GM12874 (cell line): ENCODE measurements at regions not wholly inside any gene's neighbourhood (a gene's known extent, or its start where the extent isn't known, plus 50 kb on each side); places are given as distances from the start of the nearest gene placed in this dataset.

ENCODE experiments used
- CTCF ChIP-seq: IDR thresholded peaks from 2 replicates; pipeline ENCODE4 v1.5.1; 2011; ENCODE audit warnings: low read depth, mild to moderate bottlenecking, control low read depth, low read length, moderate library complexity; ENCODE audit not compliant: insufficient read depth

GRCh38 chr10:111338035-111338434 lies 261.2 kb downstream of the ADRA2A start:
- TF ChIP-seq CTCF, result no peak

- no peak for TF ChIP-seq CTCF
Measured at GRCh38 chr10:111338805-111339204, 262.0 kb downstream of the ADRA2A start.

DNA sequence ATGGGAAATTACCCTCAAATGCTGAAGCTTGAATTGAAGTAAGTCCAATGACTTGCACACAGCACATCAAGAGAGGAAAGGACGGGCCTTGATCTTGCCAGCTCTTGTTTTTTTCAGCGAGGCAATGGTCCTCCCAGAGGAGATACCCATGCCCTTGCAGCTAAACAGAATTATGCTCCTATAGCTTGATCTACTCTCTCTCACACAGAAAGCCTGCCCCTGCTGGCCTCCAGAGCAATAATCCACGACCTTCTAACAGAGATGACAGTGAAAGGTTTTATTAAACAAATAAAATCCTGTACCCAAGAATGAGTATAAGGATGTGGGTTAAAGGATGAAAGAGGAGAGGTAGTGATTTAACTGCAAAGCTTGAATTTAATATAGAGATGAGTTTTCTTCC lies 268.0 kb downstream of the ADRA2A start:
- TF ChIP-seq CTCF, result peak; percentile 22; the same call in 1 of the 2 replicates

DNA sequence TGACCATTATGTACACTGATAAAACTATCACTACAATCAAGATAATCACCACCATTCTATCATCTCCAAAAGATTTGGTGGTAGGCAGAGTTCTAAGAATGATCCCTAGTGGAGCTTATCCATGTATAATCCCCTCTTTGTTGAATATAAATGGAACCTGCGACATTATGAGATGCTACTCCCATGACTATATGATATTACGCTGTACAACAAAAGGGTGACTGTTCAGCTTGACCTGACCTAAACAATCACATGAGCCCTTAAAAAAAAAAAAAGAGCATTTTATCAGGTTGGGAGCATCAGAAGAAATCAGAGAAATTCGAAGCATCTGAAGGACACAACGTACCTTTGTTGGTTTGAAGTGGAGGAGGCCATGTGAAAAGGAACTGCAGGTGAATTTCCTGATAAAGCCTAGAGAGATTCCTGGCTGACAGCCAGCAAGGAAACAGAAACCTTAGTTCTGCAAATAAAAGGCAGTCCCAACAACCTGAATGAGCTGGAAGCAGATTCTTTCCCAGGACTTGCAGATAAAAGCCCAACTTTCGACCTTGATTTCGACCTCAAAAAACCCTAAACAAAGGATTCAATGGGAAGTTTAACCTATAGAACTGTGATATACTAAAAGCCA lies 270.7 kb downstream of the ADRA2A start:
- no peak for TF ChIP-seq CTCF

DNA sequence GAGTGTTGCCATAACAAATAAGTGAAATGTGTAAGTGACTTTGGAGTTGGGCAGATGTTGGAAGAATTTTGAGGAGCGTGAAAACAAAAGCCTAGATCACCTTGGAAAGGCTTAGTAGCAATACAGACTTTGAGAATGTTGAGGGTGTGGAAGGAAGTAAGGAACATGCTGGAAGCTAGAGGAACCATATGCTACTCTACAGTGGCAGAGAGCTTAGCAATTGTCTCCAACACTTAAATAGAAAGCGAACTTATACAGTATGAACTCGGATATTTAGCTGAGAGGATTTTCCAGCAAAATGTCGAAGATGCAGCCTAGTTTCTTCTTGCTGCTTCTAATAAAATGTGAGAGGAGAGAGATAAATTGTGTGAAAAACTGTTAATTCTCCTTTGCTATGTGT lies 271.2 kb downstream of the ADRA2A start:
- no peak for TF ChIP-seq CTCF

- no peak for TF ChIP-seq CTCF
Measured at GRCh38 chr10:111354859-111355258, 278.0 kb downstream of the ADRA2A start.

DNA sequence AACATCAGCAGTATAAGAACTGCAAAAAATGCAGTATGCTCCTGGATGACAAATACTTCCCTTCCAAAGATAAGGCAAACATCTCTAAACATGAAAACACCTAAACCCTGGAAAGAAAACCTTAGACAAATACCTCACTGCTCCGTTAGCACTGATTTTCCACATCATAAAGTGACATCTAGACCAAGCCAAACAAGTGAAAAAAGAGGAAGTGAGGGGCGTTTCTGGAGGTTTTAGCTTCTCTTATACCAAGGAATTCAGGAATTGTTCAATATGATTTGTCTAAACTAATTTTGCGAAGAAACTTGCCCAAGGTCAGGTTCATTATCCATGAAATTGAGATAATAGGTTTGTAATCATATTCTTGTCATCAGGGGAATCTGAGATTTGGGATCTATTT lies 279.7 kb downstream of the ADRA2A start:
- TF ChIP-seq CTCF, result no peak
